HepG2 (cell line): ENCODE measurements at regions not wholly inside any gene's neighbourhood (a gene's known extent, or its start where the extent isn't known, plus 50 kb on each side); places are given as distances from the start of the nearest gene placed in this dataset.

Experiments
- AHDC1 ChIP-seq: sonication (generic); formaldehyde crosslinking; IDR thresholded peaks from 2 replicates; pipeline ENCODE4 v1.5.1; 2020; ENCODE audit warnings: mild to moderate bottlenecking, missing genetic modification reagents, borderline replicate concordance
- ATF3 ChIP-seq: sonication (generic); formaldehyde crosslinking; IDR thresholded peaks from 2 replicates; pipeline ENCODE4 v1.4.0; 2020; ENCODE audit warnings: missing genetic modification reagents
- CTCF ChIP-seq: sonication (generic); formaldehyde crosslinking; IDR thresholded peaks from 2 replicates; pipeline ENCODE4 v1.5.0; 2020; ENCODE audit warnings: mild to moderate bottlenecking, missing genetic modification reagents, moderate library complexity
- EP300 ChIP-seq, 3 experiments: sonication (generic) in 1 of 3; formaldehyde crosslinking in 1 of 3; IDR thresholded peaks; 2 replicates each; pipeline versions ENCODE4 v1.5.1 to v1.6.1; 2011 to 2020; ENCODE audit warnings: low read depth in 2 of 3, low read length in 2 of 3, borderline replicate concordance in 1 of 3, improper control_type of control experiment in 1 of 3, mild to moderate bottlenecking in 1 of 3, missing genetic modification reagents in 1 of 3, moderate library complexity in 1 of 3
- HNRNPUL1 ChIP-seq: fragments of 200-400 bp; formaldehyde crosslinking; IDR thresholded peaks from 2 replicates; pipeline ENCODE4 v1.6.1; 2017; ENCODE audit warnings: low read depth, mild to moderate bottlenecking, low read length, moderate library complexity
- POLR2A ChIP-seq, 2 experiments: IDR thresholded peaks; 2 replicates each; pipeline ENCODE4 v1.6.1; 2011; ENCODE audit warnings: low read depth in 2 of 2, low read length in 2 of 2, mild to moderate bottlenecking in 1 of 2, moderate library complexity in 1 of 2; ENCODE audit not compliant: insufficient read depth in 1 of 2
- SAP130 ChIP-seq: IDR thresholded peaks from 2 replicates; pipeline ENCODE4 v1.6.1; 2016; ENCODE audit warnings: low read depth
- SP4 ChIP-seq: sonication (generic); formaldehyde crosslinking; IDR thresholded peaks from 2 replicates; pipeline ENCODE4 v1.8.1; 2023; ENCODE audit warnings: mild to moderate bottlenecking, missing genetic modification reagents
- ZBTB38 ChIP-seq: sonication (generic); formaldehyde crosslinking; IDR thresholded peaks from 2 replicates; pipeline ENCODE4 v1.5.1; 2020; ENCODE audit warnings: mild to moderate bottlenecking, missing genetic modification reagents
- ZC3H4 ChIP-seq: sonication (generic); formaldehyde crosslinking; IDR thresholded peaks from 2 replicates; pipeline ENCODE4 v1.4.0; 2020; ENCODE audit warnings: missing genetic modification reagents, borderline replicate concordance
- ZKSCAN1 ChIP-seq: fragments of 150-350 bp; IDR thresholded peaks from 2 replicates; pipeline ENCODE4 v1.6.1; 2014; ENCODE audit warnings: low read length
- ZNF274 ChIP-seq: sonication (generic); formaldehyde crosslinking; IDR thresholded peaks from 2 replicates; pipeline ENCODE4 v1.5.1; 2020; ENCODE audit warnings: mild to moderate bottlenecking, missing genetic modification reagents
- ZNF7 ChIP-seq: IDR thresholded peaks from 2 replicates; pipeline ENCODE4 v1.6.1; 2016; ENCODE audit warnings: missing biosample characterization, missing genetic modification reagents

- TF ChIP-seq SP4 (CRISPR knock-in tag) (no peak), SAP130 (no peak), EP300 (IDR thresholded peaks at IDR 0.05; ENCODE audit: low read depth in 2 of 2, low read length in 2 of 2) (no peak), EP300 (CRISPR knock-in tag; IDR thresholded peaks at IDR 0.05; ENCODE audit: borderline replicate concordance) (no peak), AHDC1 (CRISPR knock-in tag) (no peak), ZKSCAN1 (no peak), ZC3H4 (CRISPR knock-in tag) (no peak), ZBTB38 (CRISPR knock-in tag) (no peak), ATF3 (no peak), ZNF7 (CRISPR knock-in tag) (no peak), POLR2A (IDR thresholded peaks at IDR 0.05; ENCODE audit: insufficient read depth in 1 of 2, low read depth in 2 of 2, low read length in 2 of 2) (no peak), ZNF274 (no peak), CTCF (no peak), HNRNPUL1 (no peak)
These were observed 332.7 kb upstream of the NOVA1 start for GRCh38 chr14:26930576-26930975.
